ENCODE measurements at regions not wholly inside any gene's neighbourhood (a gene's known extent, or its start where the extent isn't known, plus 50 kb on each side); places are given as distances from the start of the nearest gene placed in this dataset.

GRCh38 chr1:81234237-81234636, 566.5 kb upstream of the ADGRL2 start:
- POLR2A ChIA-PET (ENCODE audit: partially characterized antibody), result no interaction called here
- Histone ChIP-seq H3K79me2 (ENCODE audit: control insufficient read depth in 1 of 2, insufficient read depth in 2 of 2, low read length in 2 of 2) (no peaks in the 10 kb centered on the region), H3K4me3 (ENCODE audit: extremely low read depth in 1 of 4, insufficient read depth in 2 of 4, low read depth in 3 of 4, low read length in 4 of 4) (no peak overlapping the region), H3K27ac (ENCODE audit: low read depth, low read length) (no peak overlapping the region), H2BK12ac (ENCODE audit: low read depth, low read length) (no peak overlapping the region), H4K5ac (ENCODE audit: insufficient read length, low read depth, low read length) (no peak overlapping the region), H2BK20ac (ENCODE audit: low read length) (no peak overlapping the region), H4K8ac (ENCODE audit: extremely low read depth, insufficient read depth, low read length) (no peak overlapping the region), H2BK120ac (replicated peaks; ENCODE audit: low read depth, low read length) (no peak overlapping the region), H3K27me3 (replicated peaks in 1 of 4; ENCODE audit: control insufficient read depth in 3 of 4, extremely low read depth in 1 of 4, insufficient read depth in 3 of 4, low read length in 3 of 4) (no peaks in the 10 kb centered on the region), H4K91ac (replicated peaks; ENCODE audit: insufficient read length, low read length) (no peak overlapping the region), H3K36me3 (ENCODE audit: control insufficient read depth in 2 of 4, insufficient read depth in 4 of 4, low read length in 3 of 4) (no peaks in the 10 kb centered on the region), H3K9me3 (ENCODE audit: insufficient read depth in 2 of 2, low read depth in 1 of 2, low read length in 1 of 2) (no peaks in the 10 kb centered on the region), H2AFZ (ENCODE audit: low read length) (no peak overlapping the region), H2AK5ac (ENCODE audit: low read depth, low read length) (no peak overlapping the region), H3K18ac (ENCODE audit: extremely low read depth, low read length) (no peak overlapping the region), H3K4ac (replicated peaks; ENCODE audit: insufficient read length, low read depth, low read length) (no peak overlapping the region), H3K79me1 (ENCODE audit: low read depth, low read length) (no peaks in the 10 kb centered on the region), H3K9ac (replicated peaks in 1 of 4; ENCODE audit: extremely low read depth in 1 of 4, low read depth in 3 of 4, low read length in 3 of 4) (no peak overlapping the region), H3K23me2 (ENCODE audit: low read depth, low read length) (no peaks in the 10 kb centered on the region), H2BK5ac (ENCODE audit: low read depth, low read length) (no peak overlapping the region), H4K20me1 (replicated peaks in 1 of 2; ENCODE audit: control insufficient read depth in 1 of 2, insufficient read depth in 2 of 2, low read length in 2 of 2) (no peaks in the 10 kb centered on the region), H3K56ac (replicated peaks; ENCODE audit: insufficient read length, low read depth, low read length) (no peak overlapping the region), H2BK15ac (ENCODE audit: low read length) (no peak overlapping the region), H3K4me2 (ENCODE audit: insufficient read depth in 1 of 2, low read depth in 2 of 2, low read length in 2 of 2) (no peak overlapping the region), H3K4me1 (replicated peaks in 1 of 4; ENCODE audit: control insufficient read depth in 3 of 4, insufficient read depth in 4 of 4, low read length in 3 of 4) (peaks cover 0 to 17% (median 10%) of the 10 kb centered on the region in 4 experiments; a peak in 3 of 7 replicates), H3K23ac (ENCODE audit: insufficient read length) (no peak overlapping the region), H3K14ac (ENCODE audit: insufficient read length) (no peak overlapping the region)
- CTCF ChIA-PET (ENCODE audit: partially characterized antibody), result interaction anchor here (1.2 to 1.8 kb wide), 2 partner anchors 9 to 66 kb away, joined by 4 to 10 read pairs; no protein-coding TSS in a partner anchor
- FAIRE-seq (no peak), DNase-seq (ENCODE audit: low read depth in 1 of 2, low spot score in 2 of 2) (no peak)
- 90% methylated on average over 3 of the region's 3 CpGs; no CpG with 5 or more reads in 1 of the 2 experiments for WGBS, 2 experiments (ENCODE audit: extremely low coverage in 1 of 2, insufficient coverage in 1 of 2, insufficient read length in 1 of 2, insufficient replicate concordance in 2 of 2, low coverage in 1 of 2, low lambda C conversion rate in 2 of 2, missing lambda C conversion rate in 1 of 2)
- TF ChIP-seq PHF8 (conservative IDR thresholded peaks at IDR 0.05; ENCODE audit: low read depth, low read length), result no peak
- no peak for TF ChIP-seq SP2 (IDR thresholded peaks at IDR 0.05; ENCODE audit: low read length)
- no peak for TF ChIP-seq CREB1 (IDR thresholded peaks at IDR 0.05)
- TF ChIP-seq EP300 (IDR thresholded peaks at IDR 0.05; ENCODE audit: borderline replicate concordance in 1 of 2, low read depth in 2 of 2, low read length in 2 of 2), result no peak

All from H1 (cell line).